ENCODE measurements at regions not wholly inside any gene's neighbourhood (a gene's known extent, or its start where the extent isn't known, plus 50 kb on each side); places are given as distances from the start of the nearest gene placed in this dataset.

DNA sequence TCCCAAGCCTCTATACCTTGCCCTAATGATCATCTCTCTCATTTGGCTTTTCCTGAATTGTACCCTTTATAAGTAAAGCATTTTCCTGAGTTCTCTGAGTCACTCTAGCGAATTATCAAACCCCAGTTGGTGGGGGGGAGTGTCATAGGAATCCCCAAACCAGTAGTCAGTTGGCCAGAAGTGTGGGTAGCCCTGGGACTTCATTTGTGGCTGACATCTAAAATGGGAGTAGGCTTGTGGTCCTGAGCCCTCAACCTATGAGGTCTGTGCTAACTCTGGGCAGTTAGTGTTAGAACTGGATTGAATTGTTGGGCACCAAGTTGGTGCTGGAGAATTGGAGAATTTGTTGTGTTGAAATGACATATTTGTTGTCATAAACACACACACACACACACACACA, 91.3 kb downstream of the BBS10 start:
- no peak for DNase-seq

DNA sequence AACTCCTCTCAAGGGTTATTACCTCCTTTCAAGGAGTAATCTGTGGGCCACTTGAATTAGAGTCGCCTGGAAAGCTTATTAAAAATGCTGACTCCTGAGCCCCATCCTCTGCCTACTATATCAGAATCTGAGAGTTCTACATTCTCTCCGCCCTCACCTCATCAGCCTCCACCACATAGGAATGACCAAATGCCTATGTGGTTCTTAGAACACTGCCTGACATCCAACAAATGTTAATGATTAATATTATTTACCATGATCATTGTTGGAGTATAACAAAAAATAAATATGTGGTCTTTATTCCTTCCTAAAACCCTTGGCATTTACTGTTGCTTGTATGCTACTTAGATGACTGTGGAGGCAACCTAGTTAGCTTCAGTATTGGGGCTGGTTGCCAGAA, 91.9 kb downstream of the BBS10 start:
- no peak for DNase-seq

DNA sequence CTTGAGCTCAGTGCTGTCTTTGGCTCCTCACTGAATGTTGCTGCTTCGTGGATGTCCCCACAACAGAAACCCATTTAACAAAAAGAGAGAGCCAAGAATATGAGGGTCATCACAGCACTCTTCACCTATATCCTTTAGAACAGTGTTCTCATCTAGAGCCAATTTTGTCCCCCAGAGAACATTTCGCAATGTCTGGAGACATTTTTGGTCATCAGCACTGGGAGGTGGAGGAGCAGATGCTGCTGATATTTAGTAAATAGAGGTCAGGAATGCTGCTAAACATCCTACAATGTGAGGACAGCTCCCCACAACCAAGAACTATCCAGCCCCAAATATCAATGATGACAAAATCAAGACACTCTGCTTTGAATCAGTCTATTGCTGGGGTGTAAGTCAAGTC, 92.5 kb downstream of the BBS10 start:
- DNase-seq = no peak

DNA sequence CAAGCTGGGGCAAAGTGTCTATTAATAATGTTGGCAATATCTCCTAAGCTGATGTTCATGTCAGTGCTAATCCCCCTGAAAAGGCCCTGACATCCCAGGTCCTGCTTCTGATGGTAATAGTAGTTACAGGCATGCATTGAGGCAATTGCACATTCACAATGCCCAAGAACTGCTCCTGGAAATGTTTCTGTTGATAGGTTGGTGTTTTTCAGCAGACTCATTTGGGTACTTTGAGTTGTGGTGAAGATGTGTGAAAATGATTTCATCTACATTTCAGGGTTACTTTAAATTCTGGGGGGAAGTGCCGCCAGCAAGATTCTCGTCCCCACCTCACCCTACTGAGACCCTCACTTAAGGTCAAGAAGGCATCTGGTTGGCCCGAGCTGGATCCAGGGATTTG, 92.9 kb downstream of the BBS10 start:
- no peak for DNase-seq

DNA sequence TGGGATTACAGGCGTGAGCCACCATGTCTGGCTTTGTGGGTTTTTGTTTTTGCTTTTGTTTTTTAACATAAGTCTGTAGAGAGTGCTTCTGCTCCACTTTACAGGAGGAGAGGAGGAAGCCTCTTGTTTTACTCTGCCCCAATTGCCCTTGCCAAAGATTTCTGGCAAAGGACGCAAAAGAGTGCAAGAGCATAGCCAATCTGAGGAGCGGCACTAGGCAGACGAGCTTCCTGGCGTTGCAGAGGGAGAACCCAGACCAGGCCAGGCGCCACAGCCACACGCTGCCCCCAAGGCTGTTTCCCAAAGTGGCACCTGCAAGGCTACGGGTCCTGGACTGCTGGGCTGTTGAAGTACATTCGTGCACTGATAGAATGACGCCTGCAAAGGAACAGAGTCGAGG, 96.2 kb downstream of the BBS10 start:
- DNase-seq = no peak

DNA sequence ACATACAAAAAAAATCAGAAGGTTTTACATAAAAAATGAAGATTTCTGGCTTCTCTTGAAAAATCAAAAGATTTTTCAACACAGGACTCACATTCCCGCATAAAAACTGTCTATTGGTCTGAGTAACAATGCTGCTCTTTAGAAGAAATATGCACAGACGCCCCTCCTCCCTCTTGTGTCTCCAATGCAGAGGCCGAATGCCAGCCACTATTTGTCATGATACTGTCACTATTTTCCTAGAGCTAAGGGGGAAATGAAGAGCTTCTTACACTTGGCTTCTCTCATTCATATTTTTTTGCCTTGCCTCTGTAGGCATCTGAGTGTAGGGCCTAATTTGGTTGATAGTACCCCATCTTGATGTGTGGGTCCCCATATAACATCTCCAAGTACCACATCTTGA, 98.0 kb downstream of the BBS10 start:
- no peak for DNase-seq

DNA sequence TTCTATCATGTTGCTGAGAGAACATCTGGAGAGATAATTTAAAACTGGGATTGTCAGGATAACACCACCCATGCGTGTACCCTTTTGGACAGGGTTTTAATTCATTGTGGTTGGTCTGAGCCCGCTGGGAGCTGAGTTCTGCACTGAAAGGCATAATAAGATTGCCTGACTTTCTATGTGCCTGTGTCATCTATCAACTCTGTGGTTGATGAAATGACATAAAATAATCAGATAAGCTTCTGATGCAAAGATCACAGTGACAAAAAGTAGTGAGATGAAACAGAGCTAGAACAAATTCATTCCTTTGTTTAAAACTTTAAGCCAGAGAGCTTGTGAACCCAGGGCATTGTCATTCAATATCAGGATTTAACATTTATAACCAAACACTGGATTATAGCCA, 98.7 kb downstream of the BBS10 start:
- DNase-seq = no peak

DNA sequence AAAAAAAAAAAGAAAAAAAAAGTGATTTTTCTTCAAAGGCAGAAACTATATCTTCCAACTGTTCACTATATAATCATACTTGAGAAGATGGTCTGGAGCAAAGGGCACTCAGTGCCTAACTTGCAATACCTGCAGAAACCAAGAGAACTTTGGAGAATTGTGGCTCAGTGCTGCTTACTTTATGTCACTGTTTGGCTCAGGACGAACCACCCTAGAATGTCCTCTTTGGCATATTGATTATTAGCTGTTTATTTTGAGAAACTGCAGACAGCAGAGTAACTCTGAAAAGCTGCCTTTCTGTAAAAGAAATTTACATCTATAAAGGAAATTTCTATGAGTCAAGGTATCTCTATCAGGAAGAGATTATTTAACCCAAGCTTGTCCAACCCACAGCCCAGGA, 100.2 kb downstream of the BBS10 start:
- no peak for DNase-seq

DNA sequence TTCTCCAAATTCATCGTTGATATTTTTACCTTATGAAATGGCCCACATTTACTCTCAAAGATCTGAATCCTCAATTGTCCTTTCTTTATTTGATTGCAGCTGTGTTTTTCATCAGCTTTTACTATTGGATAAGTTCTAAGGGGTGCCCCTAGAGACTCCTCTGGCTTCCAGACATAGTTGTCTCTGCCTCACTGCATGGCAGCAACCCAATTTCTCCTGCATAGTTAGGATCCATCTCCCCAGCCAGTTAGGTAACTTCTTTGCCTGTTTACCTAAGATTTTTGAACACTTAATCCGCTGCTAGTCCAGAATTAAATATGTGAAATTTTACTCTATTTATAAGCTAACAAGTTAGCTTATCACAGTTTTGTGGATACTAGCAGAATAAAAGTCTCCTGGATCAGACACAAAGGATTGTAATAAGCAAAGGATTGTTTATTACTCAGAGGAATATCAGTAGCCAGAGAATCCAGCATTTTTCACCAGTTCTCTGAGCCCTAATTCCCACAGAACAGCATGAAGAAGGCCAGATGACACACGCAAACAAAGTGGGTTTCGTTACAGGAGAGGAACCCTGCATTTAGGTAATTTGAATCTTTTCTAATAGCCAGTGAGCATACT, 101.1 kb downstream of the BBS10 start:
- DNase-seq = no peak

DNA sequence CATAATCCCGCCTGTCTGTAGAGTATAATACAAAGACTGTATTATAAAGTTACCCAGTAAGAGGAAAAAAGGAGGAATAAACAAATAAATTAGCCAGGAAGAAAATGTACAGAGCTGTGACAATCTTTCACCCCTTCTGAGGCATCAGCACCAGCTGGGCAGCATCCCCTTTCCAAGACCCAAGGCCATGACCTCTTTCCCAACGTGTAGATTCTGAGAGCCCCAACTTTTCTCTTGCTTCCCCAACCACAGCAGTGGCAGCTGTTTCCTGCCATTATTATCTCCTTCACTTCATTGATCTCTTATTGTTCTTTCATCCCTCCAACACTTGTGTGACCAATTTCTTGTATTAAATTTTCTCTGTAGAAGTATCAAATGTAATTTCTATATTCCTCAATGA, 101.6 kb downstream of the BBS10 start:
- DNase-seq = no peak

DNA sequence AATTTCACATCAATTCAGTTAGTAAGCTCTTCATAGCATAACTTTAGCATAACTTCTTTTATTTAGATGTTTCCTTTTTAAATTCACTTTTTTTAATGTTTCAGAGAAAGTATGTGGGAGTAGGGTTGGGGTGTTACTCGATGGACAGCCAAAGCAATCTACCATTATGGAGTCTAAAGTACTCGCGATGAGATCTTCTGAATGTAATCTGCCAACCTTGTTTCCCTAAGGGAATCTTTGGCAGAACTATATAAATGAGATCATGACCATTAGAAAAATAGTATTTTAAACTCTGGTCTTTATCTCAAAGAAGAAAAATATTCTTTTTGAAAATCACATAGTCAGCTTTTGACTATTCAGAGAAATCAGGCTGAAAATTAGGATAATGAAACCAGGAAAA, 103.9 kb downstream of the BBS10 start:
- no peak for DNase-seq

DNA sequence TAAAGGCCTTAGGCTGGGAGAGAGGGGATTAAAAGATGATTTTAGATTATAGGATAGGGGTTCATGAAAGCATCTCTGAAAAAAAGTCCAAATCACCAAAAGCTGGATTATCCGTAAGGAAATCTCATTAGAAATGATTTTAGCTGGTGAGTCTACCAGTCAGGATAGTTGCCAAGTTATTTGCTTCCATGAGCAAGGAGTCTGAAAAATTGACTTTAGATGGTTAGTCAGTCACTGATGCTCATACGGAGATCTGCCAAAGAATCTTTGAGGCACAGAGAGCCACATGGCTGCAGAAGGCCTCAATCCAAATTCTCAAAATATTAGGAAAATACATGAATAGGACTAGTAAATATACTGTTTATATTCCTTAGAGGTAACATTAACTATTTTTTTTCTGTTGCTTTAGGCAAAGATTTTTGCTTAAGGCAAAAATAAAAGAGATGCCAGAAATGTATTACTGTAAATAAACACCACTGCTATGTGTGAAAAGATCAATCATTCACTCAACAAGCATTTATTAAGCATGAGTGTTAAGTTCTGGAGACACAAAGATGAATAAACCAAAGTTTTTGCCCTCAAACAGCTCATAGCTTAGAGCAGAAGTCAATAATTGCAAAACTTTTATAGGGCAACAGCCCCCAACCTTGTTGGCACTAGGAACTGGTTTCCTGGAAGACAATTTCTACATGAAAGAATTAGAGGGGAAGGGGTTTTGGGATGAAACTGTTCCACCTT, 105.2 kb downstream of the BBS10 start:
- DNase-seq = no peak

DNA sequence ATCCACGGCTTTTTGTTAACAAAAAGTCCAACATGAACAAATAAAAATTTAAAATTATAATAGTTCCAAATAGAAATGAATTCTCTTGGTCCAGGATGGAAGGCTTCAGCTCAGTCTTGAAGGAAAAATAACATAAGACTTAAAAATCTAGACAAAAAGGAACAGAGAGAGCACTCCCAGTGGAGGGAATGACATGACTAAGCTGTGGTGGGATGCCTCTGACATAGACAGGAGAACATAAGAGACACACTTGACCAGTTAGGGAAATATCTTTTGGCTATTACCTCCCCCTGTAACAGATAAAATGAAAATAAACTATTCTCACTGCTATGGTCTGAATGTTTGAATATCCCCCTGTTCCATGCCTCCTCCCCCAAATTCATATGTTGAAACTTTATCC, 106.8 kb downstream of the BBS10 start:
- no peak for DNase-seq

DNA sequence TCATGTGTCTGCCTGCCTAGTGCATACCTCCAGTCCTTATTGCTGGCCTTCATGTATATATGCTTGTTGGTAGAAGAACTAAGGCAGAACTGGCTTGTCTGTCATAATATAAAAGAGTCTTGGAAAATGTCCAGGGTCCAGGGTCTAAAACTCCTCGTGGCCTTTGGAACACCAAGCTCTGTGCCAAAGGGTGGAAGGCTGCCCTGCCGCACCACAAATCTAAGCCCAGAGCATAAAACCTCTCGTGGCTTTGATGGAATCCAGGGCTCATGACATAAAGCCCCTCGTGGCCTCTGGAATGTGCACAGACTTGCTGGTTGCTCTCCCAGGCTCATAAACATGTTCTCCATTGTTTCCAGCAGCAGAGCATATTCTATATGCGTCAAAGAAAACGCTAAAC, 107.9 kb downstream of the BBS10 start:
- DNase-seq = no peak

DNA sequence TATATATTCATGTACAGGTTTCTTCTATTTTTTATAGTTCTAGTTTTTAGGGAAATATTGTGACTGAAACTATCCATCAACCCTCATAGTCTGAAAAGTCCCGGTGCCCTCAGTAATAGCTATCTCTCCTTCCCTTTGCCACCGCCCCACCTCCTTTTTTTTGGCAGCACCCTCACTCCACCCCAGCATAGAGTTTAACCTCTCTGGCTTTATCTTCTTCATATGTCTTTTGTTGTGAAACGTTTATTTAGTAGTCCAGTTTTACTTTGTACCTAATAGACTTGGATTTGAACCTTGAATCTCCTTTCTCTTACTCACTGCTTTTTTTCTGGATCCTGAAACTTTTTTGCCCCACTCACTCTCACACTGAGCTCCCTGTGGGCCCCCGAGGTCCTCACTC, 109.5 kb downstream of the BBS10 start:
- DNase-seq = no peak

DNA sequence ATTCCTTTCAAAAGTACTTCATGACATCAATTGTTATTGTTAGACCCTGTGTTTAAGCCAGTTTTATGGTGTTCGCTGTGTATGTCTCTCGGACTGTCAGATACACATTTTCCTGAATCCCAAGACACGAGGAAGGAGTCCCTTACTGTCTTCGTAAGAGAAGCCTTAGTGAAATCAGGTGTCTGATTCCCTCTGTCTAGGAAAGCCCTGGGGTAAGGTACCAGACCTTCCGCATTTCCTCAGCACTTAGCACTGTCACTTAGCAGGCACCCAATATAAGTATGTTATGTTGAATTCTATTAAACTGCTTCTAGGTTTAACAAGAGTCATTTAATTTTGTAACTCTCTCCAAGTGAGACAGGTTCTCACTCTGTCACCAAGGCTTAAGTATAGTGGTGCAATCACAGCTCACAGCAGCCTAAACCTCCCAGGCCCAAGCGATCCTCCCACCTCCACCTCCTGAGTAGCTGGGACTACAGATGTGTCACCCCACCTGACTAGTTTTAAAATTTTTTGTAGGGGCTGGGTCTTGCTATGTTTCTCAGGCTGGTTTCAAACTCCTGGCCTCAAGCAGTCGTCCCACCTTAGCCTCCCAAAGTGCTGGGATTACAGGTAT, 111.0 kb downstream of the BBS10 start:
- no peak for DNase-seq

DNA sequence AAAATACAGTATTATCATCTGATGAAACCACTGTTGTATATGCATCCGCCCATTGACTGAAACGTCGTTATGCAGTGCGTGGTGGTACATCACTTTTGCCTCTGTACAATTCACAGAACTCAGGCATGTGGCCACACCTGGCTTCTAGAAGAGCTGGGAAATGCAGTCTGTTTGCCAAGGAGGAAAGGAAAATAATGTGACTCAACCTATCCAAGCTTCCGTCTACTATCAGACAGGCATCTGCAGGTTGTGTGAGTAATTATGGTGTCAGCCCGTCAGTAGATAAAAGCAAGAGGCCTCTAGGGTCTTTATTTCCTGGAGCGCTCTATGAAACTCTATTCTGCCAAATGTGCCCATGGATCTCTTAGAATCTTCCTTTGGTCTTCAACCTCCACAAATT, 111.6 kb downstream of the BBS10 start:
- DNase-seq = no peak

DNA sequence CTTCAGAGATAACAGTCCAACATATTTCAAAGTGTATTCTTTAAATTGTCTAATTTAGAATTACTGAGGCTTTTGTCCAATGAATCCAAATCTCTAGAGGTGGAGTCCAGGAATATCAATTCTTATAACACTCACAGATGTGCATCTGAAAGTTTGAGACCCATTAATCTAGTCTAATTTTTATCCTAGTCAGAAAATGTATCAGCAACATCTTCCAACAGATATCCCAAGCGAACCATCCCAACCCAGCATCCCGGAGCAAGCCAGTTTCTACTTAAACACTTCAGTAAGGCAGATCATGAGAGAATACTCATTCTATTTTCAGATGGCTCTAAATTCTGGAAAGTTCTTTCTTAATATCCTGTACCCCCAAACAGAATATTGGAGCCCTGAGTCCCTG, 113.5 kb downstream of the BBS10 start:
- DNase-seq = no peak

DNA sequence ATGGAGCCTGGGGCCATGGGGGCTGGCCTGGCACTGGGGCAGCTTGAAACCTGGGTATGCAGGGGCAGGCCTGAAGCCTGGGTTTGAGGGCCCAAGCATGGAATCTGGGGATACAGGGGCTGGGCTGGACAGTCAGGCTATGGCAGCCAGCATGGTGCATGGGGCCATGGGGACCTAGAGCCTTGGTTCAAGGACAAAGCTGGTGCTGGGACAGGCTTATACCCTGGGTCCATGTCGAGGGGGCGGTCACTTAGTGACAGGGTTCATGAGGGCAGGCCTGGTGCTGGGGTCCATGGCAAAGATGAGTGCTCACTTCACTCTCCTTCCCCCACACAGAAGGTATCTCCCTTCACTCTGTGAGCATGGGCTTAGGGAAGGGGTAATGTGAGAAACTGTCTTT, 116.2 kb downstream of the BBS10 start:
- no peak for DNase-seq

DNA sequence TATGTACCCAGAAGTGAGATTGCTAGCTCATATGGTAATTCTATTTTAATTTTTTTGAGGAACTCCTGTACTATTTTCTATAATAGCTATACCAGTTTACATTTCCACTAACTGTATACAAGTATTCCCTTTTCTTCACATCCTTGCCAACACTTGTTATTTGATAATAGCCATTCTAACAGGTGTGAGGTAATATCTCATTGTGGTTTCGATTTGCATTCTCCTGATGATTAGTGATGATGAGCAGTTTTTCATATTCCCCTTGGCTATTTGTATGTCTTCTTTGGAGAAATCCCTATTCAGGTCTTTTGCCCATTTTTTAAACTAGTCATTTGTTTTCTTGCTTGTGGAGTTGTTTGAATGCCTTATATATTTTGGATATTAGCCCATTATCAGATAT, 121.3 kb downstream of the BBS10 start:
- no peak for DNase-seq

DNA sequence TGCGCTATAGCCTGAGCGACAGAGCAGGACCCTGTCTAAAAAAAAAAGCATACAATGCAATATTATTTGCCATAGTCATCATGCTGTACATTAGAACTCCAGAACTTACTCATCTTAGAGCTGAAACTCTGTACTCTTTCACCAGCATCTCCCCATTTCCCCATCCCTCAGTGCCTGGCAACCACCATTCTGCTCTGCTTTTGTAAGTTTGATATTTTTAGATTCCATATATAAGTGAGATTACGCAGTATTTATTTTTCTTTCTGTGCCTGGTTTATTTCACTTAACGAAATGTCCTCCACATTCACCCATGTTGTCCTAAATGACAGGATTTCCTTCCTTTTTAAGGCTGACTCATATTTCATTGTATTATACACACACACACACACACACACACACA, 121.8 kb downstream of the BBS10 start:
- DNase-seq = no peak

DNA sequence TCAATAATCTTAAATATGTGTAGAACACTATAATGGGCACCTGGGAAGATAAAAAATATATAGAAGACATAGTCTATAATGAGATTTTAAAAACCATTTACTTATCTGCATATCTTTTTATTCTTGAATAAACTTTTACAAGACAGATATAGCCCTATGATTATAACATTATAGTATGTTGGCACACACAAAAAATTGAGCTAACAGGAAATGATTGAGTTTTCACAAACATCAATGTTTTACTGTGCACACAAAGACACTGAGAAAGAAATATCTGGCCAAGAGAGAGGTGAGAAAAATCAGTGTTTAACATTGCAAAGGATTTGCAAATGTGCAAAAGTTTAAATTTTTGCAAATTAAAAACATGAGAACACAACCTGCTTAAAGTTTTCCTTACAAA, 124.3 kb downstream of the BBS10 start:
- DNase-seq = no peak

DNA sequence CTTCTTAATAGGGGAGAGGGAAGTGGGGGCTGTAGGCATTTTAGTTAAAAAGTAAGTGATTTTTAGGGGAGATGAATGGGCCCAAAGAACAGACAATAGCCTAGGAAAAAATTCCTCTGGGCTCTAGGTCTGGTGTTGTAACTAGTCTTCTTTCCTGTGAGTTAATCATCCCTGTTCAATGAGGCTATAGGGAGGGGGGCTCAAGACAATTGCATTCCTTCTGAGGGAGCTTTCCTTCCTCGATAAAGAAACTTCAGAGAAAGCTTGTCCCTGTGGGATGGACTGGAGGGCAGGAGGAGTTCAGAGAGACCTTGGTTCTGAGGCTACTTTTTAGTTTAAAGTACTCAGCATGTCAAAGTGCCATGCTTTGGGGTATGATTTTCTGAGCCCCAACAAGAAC, 127.2 kb downstream of the BBS10 start:
- no peak for DNase-seq

DNA sequence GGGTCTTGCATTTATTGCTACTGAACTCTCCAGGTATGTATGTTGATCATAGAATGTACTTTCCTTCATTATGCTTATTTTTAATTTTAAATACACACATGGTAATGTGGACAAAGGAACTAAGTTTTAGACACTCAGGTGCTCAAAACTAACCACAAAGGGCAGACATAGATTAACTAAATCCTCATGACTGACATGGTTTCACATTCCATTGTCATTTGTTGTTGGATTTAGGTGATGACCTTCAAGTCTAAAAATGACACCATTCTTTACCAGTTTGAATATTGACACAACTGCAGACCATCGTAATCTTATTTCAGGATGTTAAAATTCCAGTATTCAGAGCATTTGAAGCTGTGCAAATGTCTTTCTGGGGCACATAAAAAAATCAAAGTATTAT, 128.4 kb downstream of the BBS10 start:
- no peak for DNase-seq

All from AML-193 (cell line).